ENCODE measurements at regions not wholly inside any gene's neighbourhood (a gene's known extent, or its start where the extent isn't known, plus 50 kb on each side); places are given as distances from the start of the nearest gene placed in this dataset.

DNA sequence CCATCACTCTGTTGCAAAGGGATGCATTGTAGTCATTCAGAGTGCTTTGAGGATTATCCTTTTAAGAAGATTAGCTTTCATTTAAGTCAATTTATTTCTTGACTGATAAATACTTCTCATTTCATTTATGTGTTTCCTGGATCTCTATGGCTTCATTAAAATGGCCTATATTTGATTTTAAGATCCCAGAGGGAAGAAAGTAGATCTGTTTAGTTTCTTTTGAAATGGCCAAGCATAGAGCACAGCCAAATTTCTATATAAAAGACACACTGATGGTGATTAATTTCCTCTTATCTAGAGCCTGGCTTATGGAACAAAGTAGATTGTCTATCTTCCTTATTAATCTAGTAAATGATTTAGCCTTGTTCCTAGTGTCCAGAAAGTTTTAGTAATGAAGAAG is 129.7 kb upstream of the CALCR start:
- ChIA-PET POLR2A (ENCODE audit: unreplicated experiment) (no interaction called here), CTCF (no interaction called here)
- Histone ChIP-seq H4K91ac (ENCODE audit: insufficient read depth, low read depth, low read length) (no peak overlapping the region), H2BK15ac (ENCODE audit: low read depth, low read length) (no peak overlapping the region), H2AK9ac (replicated peaks; ENCODE audit: low read depth, low read length, poor library complexity) (no peak overlapping the region), H3K9ac (ENCODE audit: low read depth, low read length) (no peak overlapping the region), H2BK5ac (ENCODE audit: low read depth, low read length, poor library complexity, severe bottlenecking) (no peak overlapping the region), H4K20me1 (ENCODE audit: insufficient read depth, low read length) (no peaks in the 10 kb centered on the region), H2BK120ac (ENCODE audit: low read depth, low read length) (no peak overlapping the region), H4K5ac (ENCODE audit: low read depth, low read length) (no peak overlapping the region), H4K8ac (ENCODE audit: low read depth in 2 of 2, low read length in 2 of 2) (no peak overlapping the region), H3K27ac (ENCODE audit: insufficient read depth, low read length) (no peak overlapping the region), H3K18ac (ENCODE audit: low read depth, low read length) (no peak overlapping the region), H2AFZ (replicated peaks; ENCODE audit: low read length, poor library complexity) (no peak overlapping the region), H3K4ac (ENCODE audit: low read depth, low read length) (no peak overlapping the region), H3K36me3 (ENCODE audit: control insufficient read depth, insufficient read depth, low read length) (no peaks in the 10 kb centered on the region), H3K27me3 (ENCODE audit: control insufficient read depth, insufficient read depth, low read length) (no peaks in the 10 kb centered on the region), H3K79me1 (ENCODE audit: low read depth in 1 of 2, low read length in 2 of 2) (no peaks in the 10 kb centered on the region), H3K56ac (ENCODE audit: extremely low read depth, insufficient read depth, low read length) (no peak overlapping the region), H3K4me3 (ENCODE audit: insufficient read depth, low read depth, low read length) (no peak overlapping the region), H3K23ac (ENCODE audit: low read depth, low read length) (no peak overlapping the region), H3K9me3 (ENCODE audit: control insufficient read depth, insufficient read depth, low read length) (no peaks in the 10 kb centered on the region), H3K4me2 (ENCODE audit: low read depth, low read length) (no peak overlapping the region), H3K14ac (replicated peaks; ENCODE audit: low read depth, low read length) (no peak overlapping the region), H3K4me1 (ENCODE audit: control insufficient read depth, insufficient read depth, low read length) (no peaks in the 10 kb centered on the region), H2BK20ac (ENCODE audit: low read depth, low read length) (no peak overlapping the region), H2AK5ac (ENCODE audit: low read depth, low read length) (no peak overlapping the region), H3K9me1 (ENCODE audit: insufficient read depth, low read length) (no peaks in the 10 kb centered on the region)
- ATAC-seq (ENCODE audit: low read depth), result no peak
- intact Hi-C loops (cut with micrococcal nuclease), result no loop called here
- BruUV-seq (replicated peaks), result no TSS peak
- DNase-seq, result no peak
- dilution Hi-C loops (cut with HindIII; ENCODE audit: low sequenced_read_pairs, unreplicated experiment), result no loop called here
- TF ChIP-seq, protein P1, sequence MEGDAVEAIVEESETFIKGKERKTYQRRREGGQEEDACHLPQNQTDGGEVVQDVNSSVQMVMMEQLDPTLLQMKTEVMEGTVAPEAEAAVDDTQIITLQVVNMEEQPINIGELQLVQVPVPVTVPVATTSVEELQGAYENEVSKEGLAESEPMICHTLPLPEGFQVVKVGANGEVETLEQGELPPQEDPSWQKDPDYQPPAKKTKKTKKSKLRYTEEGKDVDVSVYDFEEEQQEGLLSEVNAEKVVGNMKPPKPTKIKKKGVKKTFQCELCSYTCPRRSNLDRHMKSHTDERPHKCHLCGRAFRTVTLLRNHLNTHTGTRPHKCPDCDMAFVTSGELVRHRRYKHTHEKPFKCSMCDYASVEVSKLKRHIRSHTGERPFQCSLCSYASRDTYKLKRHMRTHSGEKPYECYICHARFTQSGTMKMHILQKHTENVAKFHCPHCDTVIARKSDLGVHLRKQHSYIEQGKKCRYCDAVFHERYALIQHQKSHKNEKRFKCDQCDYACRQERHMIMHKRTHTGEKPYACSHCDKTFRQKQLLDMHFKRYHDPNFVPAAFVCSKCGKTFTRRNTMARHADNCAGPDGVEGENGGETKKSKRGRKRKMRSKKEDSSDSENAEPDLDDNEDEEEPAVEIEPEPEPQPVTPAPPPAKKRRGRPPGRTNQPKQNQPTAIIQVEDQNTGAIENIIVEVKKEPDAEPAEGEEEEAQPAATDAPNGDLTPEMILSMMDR (conservative IDR thresholded peaks at IDR 0.05; ENCODE audit: low read depth, low read length), result no peak
- TF ChIP-seq NFE2L2 (IDR thresholded peaks at IDR 0.05; ENCODE audit: low read depth, low read length) (no peak), POLR2A (IDR thresholded peaks at IDR 0.05; ENCODE audit: low read depth, low read length) (no peak), CEBPB (IDR thresholded peaks at IDR 0.05; ENCODE audit: low read depth, low read length) (no peak), FOS (IDR thresholded peaks at IDR 0.05; ENCODE audit: low read depth, low read length) (no peak), MAFK (IDR thresholded peaks at IDR 0.05; ENCODE audit: low read depth, low read length) (no peak), MXI1 (IDR thresholded peaks at IDR 0.05; ENCODE audit: borderline replicate concordance, low read depth, low read length) (no peak)
- TF ChIP-seq, protein P2, sequence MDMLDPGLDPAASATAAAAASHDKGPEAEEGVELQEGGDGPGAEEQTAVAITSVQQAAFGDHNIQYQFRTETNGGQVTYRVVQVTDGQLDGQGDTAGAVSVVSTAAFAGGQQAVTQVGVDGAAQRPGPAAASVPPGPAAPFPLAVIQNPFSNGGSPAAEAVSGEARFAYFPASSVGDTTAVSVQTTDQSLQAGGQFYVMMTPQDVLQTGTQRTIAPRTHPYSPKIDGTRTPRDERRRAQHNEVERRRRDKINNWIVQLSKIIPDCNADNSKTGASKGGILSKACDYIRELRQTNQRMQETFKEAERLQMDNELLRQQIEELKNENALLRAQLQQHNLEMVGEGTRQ (IDR thresholded peaks at IDR 0.05; ENCODE audit: low read depth, low read length), result no peak
- in situ Hi-C loops (cut with MboI; ENCODE audit: low sequenced_read_pairs), result no loop called here

All from IMR-90 (cell line).